ENCODE measurements at regions not wholly inside any gene's neighbourhood (a gene's known extent, or its start where the extent isn't known, plus 50 kb on each side); places are given as distances from the start of the nearest gene placed in this dataset.

DNA sequence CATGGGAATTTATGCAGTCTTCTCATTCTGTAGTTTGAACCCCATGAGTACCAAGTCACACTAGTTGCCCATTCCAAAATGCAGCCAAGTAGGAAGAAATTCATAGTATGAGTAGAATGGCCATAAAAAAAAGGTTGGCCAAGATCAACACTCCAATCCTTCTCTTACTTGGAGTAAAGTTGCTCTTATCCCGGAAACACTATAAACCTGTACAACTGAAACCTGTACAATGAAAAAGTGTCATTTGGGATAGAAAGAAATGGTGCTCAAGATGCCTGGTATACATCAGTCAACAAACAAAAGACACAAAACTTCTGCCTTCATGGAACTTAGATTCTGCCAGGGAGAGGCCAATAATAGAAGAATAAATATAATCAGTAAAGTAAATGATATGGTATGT, 325.0 kb downstream of the NFIB start:
- no peak for DNase-seq

DNA sequence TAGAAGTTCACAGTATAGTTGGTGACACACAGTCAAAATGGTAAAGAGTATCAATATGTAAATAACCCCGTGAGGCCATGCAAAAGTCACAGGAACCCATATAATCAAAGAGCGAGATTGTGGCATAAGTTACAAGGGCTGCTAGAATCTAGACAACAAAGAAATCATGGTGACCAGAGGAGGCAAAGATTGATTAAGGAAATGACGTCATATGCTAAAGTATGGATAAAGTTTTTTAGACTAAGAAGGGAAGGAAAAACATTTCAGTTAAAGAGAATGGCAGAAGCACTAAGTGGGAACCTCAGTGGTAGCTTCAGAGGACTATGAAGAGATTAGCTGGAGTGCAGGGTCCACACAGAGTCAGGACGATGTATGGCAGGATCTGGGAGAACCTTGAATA, 330.3 kb downstream of the NFIB start:
- no peak for DNase-seq

DNA sequence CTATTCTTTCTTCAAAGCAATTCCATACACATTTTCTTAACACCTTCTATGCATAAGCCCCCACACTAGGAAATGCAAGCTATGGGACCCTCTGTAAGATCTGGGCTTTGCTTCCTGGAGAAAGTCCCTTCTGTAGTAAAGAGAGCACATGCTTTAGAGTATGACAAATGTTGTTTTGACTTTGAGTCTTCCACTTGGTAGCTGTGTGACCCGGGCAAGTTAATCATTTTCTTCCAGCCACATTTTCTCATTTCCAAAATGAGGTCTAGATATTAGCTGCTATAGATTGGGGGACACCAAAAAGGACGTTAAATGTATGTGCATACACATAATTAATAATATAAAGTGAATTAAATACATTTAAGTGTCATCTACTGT, 334.0 kb downstream of the NFIB start:
- DNase-seq: no peak

DNA sequence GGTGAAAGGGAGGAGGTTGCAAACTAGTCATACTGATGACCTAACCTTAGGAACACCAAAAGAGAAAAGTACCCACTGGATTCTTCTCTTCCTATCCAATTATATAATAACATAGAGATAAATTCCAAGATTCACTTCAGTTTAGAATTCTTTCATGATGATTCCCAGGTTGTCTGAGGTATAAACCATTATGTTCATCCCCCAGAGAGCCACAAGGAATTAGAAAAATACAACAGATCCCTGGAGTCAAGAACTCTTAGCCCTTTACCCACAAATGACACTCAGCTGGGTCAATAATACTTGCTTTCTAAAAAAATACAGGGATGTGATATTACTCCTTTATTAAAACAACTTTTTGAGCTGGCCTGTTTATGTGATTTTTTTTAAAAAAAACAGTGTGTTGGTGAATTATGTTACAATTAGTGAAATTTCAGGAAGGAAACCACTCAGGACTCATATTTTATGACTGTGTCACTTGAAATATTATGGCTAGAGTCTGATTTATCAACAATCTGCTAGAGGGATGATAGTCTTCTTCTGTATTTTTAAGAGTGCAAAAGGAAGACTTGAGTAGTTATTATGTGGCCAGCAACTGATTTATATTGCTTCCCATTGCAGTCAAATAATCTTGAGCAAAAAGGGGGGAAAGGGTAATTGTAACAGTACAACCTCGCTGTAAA, 338.2 kb downstream of the NFIB start:
- DNase-seq: no peak

DNA sequence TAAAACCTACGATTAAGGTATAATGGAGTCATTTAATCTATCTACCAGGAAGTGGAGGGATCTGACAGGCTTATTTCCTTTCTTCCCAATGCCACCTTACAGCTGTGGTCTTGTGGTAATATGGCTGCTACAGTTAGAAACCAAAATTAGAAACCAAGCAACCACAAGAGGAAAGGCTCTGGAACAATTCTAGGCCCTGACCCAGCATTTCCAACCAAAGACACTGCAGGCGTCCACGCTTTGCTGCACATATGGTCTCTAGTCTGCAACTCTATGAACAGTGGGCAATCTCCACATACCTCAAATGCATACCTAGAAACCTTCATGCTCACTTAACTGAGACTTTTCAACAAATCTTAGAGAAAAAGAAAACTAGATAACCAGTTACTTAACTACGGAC, 339.1 kb downstream of the NFIB start:
- no peak for DNase-seq

DNA sequence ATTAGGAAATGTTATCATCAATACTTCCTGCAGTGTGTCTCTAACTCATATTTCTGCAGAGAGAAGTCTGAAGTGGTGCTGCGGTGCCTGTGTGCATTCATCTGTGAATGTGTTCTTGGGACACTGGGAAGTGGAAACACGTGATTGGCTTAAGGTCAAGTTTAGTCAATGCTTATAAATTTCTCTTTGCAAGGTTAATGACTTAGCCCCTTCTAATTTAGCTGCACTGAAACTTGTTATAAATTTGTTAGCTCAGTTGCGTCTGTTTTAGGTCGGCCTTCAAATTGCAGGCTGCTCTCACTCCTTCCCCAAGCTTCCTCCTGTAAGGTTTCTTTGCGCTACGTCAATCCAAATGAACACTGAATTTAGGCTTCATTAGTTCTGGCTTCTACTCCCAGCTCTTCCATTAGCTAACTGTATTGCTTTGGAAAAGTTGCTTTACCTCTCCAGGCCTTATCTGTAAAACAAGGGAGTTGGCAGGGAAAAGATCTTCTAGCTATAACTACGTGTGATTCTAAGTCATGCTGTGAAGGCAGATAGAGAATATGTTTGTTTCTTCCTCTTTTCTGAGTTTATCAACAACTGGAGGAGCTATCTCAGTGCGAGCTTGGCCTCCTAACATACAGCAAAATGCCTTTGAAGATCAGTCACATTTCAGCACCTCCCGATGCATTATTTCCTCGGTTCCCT, 341.8 kb downstream of the NFIB start:
- no peak for DNase-seq

DNA sequence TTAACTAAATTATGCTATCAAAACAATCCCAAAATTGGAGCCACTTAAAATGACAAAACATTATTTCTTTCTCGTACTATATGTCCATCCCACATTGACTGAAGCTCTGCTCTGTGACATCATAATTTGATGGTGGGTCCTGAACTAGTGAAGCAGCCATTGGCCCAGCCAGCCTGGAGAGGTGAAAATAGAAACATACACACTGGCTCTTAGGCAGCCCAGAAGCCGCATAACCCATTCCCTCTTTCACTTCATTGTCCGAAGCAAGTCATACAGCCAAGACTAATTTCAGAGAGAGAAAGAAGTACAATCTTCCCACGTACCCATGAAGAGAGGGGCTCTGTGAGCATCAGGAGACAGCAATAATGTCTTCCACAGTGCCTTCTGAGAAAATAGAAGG, 342.5 kb downstream of the NFIB start:
- no peak for DNase-seq

DNA sequence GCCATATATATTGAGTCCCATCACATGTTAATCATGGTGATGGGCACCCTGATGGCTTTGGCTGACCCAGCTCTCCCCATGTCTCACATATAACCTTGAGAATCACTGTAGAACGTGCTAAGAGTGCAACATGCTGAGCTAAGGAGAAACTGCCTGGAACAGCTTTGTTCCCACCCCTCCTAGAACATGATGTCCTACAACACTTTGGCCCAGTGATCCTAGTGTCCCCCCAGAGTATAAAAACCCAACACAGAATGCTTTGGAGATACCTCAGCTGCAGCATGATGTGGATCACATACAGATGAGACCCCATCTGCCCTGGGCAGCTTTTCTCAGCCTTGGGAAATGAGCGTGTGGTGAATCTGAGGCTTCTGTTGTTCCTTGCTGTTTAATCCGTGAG, 343.5 kb downstream of the NFIB start:
- no peak for DNase-seq

DNA sequence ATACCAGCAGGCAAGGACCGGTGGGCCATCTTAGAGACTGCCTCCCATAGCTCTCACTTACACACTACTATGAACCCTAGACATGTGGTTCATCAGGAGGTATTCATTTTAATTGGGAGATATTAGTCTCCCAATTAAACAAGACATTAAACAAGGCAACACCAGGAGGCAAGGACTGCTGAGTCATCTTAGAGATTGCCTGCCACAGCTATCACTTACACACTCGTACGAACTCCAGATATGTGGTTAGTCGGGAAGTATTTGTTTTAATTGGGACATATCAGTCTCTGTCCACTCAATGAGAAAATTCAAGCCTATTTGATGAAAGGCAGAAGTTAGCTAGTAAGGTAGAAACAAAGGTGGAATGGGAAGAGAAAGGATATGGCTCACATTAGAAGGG, 343.9 kb downstream of the NFIB start:
- no peak for DNase-seq

DNA sequence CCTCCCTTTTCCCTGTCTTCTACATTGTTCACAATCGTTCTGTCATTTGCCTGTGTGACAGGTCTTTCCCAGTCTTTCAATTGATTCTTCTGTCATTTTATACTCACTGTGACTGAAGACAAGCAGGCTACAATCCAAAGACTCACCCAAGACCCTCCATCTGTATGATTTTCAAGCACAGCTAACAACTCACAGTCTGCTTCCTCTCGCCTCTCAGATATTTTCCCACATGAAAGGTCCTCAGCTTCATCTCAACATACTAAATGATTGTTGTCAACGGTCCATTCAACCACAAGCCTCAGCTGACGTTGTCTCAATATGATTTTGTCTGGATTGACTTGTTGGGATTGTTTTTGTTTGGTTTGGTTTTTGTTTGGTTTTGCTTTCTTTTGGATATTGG, 346.5 kb downstream of the NFIB start:
- DNase-seq: no peak

DNA sequence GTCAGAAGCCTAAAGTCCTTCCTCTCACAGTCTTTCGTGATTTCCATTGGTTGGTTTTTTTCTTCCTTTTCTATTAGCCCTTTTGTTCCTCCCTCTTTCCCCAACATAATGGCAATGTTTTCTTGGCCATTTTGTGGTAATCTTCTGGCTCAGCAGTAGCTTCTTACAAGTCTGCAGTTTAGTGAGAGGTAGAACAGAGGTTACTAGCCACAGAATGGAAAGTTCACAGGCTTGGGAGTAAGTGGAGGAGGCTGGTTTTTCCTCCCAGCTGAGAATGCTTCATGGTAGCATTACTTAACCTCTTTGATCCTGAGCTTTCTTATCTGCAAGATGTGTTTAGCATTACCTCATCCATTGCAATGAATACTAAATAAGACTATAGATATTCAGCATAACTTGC, 346.9 kb downstream of the NFIB start:
- no peak for DNase-seq

DNA sequence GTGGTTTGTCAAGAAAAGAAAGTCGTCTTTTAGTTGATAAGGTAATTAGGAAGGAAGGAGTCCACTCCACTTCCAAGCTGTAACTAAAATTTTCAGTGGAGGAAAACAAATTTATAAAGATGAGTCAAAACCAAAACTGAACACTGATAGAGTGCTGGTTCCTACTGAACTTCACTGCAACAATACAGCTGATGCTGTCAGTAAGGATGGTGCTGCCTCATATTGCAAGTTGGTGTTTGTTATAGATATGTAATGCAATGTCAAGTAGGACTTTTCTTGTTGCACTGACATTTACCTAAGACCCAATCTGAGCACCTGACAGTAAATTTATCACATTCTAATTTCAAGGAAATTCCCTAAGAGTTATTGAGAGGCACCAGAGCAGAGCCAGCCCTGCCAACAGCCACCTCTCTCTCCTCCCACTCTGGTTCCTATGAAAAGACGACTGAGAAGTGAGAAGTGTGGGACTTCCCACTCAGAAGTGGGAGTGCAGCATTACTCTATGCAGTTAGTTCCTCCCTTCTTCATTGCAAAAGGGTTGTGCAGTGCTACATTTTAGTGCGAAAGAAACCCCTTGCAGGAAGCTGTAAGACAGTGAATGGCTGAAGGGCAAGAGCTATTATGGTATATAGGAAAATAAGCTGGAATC, 350.8 kb downstream of the NFIB start:
- DNase-seq: no peak

DNA sequence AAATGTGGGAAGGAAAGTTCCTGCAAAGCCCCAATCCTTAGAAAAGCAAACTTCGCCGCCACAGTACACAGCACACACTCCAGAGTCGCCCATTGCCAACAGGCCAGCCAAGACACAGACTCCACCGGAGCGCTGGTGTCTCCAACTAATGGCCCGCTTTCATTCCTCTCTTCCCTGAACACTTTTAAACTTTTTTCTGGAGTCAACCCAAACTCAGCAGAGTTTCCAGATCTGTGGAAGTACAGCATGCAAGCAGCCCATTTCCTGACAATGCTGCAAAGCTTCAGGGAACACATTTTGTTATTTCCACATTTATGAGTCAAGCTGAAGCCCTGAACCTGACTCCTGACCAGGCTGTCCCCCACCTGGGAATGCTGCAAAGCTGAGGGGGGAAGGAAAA, 351.9 kb downstream of the NFIB start:
- no peak for DNase-seq

DNA sequence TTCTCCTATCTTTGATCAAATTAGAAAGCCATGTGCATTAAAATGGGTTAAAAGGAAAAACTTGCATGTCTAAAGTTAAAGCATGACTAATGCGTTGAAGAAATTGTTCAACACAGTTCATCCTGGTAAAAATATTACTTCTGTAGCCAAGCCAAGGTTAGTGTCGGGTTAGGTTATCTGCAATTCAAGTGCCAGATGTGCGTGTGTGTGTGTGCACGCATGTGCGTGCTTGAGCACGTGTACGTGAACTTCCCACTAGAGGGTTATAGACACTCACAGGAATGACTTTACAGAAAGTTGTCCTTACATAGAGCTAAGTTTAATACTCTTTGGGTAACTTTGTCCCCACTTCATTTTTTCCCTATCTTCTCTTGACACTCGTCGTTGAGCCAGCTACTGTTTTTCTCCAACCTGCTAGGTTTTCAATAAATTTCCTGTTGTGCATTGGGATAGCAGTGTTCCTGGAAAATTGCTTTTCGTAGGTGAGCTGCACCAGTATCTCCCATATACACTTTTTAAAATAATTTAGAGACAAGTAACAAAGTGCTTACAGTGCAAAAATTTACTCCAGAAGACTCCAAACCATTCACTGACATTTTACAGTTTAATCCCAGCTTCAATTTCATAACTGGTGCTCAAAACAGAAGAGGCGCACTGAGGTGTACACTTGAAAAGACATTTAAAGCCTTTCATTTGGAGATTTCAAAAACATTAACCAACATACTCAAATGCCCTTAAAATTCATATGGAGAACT, 353.8 kb downstream of the NFIB start:
- no peak for DNase-seq

DNA sequence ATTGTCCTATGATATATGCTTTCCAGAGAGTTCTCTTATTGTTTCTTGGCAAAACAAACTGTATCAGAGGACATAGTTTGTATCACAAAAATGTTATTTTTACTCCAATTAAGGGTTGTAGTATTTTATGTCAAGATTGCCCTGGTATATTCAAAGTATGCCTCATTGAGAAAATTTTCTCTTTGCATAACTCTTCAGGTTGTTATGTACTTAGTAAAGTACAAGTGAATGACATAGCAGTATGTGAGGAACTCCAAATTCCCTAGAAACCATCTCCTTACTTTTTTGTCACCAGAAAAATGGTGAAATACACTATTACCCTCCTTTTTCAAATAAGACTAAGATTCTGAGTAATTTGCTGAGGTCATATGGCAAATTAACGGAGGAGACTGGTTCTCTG, 355.3 kb downstream of the NFIB start:
- DNase-seq: no peak

DNA sequence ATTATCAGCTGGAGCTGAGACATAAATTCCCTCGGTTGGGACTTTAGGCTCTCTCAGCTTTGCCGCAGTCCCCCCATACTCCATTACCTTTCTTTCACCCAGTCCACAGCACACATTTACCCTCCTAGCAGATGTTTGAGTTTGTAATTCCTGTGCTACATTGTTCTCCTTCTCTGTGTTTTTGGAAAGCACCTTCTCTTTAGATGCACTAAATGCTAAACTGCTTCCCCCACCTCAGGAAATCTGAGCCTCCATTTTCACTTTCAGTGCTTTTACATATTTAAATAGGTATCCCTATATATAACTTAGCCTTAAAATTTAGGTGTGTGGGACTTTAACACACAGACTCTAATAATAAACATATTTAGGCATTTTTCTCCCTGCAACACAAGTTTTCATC, 356.9 kb downstream of the NFIB start:
- no peak for DNase-seq

DNA sequence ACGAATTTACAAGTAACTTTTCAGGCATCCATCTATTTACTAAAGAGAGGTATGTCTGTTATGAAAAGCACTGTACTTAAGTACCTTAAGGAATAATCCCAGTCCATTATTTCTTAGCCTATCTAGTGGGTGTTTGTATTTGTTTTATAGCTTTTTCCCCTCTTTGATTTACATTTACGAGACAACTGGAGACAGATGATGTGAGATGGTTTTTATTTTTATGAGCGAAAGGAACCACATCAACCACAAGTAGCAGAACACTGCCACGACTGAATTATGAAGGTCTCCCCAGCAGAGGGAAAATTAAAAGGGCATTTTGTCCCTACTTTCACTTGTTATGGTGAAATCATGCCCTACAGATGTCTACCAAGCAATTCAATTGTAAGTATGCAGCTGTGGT, 357.8 kb downstream of the NFIB start:
- DNase-seq: no peak

DNA sequence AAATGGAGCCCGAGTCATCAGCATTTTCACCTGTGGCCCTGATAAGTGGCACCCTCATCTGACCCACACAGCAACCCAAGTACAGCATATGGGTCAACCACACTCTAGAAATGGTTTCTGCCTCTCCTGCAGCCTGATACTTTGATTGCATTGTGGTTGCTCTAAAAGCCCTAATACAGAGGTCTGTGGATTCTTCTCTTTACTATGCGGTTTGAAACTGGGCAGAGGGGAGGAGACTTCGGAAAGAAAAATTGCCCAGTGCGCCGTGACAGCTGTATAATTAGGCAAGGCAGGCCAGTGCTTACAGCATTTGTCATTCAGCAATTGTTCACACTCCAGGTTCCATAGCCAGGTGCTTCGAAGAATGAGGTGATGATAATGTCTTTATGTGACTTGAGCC, 361.0 kb downstream of the NFIB start:
- no peak for DNase-seq

DNA sequence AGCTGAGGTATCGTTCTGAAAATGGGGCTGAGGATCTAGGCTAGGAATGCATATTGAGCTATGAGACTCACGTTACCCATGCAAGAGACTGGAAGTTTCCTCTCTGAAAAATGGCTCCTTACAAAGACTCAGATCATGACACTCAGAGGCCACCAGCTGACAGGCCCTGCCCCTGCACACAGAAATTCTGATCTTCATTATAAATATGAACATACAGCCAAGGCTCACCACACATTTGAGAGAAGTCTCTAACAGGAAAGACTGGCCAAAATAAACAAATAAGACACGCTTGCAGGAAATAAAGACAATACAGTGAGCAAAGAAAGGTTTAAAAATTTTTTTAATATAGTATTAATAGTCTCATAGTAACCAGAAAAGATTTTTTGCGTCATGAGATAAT, 365.9 kb downstream of the NFIB start:
- no peak for DNase-seq

DNA sequence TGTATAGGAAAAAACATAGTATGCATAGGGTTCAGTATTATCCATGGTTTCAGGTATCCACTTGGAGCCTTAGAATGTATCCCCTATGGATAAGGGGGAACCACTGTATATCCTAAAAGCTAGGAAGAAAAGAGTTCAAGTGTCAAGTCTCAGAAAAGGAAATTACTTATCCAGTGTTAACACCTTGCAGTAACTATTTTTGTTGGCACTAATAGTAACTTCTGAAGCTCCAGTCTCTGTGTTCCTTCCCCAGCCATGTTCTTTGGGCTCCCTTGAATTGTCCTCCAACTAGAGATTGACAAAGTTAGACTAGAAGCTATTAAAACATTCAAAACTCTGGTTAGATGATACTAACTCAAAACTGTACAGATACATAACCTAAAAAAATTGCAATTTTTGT, 370.8 kb downstream of the NFIB start:
- DNase-seq: no peak

DNA sequence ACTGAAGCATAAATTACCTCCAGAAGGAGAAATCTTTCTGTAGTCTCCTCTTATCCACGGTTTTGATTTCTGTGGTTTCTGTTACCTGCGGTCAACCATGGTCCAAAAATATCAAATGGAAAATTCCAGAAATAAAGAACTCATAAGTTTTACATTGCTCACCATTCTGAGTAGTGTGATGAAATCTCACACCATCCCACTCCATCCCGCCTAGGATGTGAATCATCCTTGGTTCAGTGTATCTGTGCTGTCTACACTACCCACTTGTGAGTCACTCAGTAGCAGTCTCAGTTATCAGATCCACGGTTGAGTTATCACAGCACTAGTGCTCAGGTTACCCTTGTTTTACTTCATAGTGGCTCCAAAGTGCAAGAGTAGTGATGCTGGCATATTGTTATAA, 371.2 kb downstream of the NFIB start:
- DNase-seq: peak; percentile 11

DNA sequence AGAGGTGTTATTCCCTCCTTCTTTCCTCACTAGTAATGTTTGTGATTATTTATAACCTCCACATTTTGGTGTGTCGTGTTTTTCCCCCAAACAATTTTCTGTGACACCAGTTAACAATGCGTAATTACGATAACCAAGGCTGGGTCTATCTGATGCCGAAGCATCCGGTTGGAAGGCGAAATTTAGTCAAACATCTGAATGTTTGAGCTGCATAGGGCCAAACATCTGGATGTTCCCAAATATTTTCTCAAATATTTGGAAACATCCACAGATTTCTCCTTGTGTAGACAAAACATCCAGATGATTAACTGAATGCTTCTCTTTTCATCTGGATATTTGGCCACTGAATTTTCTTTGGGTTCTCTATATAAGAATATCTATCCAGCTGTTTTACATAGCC, 371.7 kb downstream of the NFIB start:
- DNase-seq: no peak

DNA sequence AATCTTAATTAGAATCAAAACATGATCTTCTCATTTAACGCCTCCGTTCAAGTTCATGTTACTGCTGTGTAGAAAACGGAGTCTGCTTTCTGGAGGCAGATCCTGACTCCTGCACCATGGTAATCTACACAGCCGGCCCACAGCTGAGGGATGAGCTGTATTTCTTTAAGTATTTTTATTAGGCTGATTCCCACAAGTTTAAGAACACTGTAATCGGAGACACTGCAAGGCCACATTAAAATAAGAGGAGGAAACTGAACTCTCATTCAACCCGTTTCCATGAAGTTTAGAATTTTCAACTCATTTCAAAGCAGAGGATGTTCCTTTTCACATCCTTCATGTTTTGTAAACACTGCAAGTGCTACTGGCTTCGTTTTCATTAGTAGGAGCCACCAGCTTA, 372.2 kb downstream of the NFIB start:
- DNase-seq: no peak
